ENCODE measurements at regions not wholly inside any gene's neighbourhood (a gene's known extent, or its start where the extent isn't known, plus 50 kb on each side); places are given as distances from the start of the nearest gene placed in this dataset.

GRCh38 chr5:120869831-120870230 lies 405.7 kb downstream of the PRR16 start:
- no peaks in the 10 kb centered on the region for H3K27me3 ChIP-seq (ENCODE audit: control insufficient read depth in 2 of 2, insufficient read depth in 2 of 2, low read length in 2 of 2)
- no peaks in the 10 kb centered on the region for H3K4me1 ChIP-seq (replicated peaks in 1 of 2; ENCODE audit: control insufficient read depth in 2 of 2, insufficient read depth in 2 of 2, low read length in 2 of 2)
- no peaks in the 10 kb centered on the region for H3K9me3 ChIP-seq (replicated peaks; ENCODE audit: control insufficient read depth, insufficient read depth, low read depth, low read length)
- DNase-seq (ENCODE audit: extremely low read depth in 1 of 4, low spot score in 3 of 4) (no peak), FAIRE-seq (no peak), ATAC-seq (no peak)
- H3K4me3 ChIP-seq: no peak overlapping the region
- 5% methylated on average over 1 of the region's 1 CpG for WGBS (ENCODE audit: insufficient coverage, low coverage, missing lambda C conversion rate)
- no TSS peak for BruUV-seq (replicated peaks)
- intact Hi-C loops (cut with micrococcal nuclease): no loop called here
- no peak overlapping the region for H3K27ac ChIP-seq (ENCODE audit: extremely low read depth, low read depth, low read length)
- H3K79me2 ChIP-seq (ENCODE audit: control insufficient read depth, insufficient read depth, low read length): no peaks in the 10 kb centered on the region
- no peak overlapping the region for H3K9ac ChIP-seq (ENCODE audit: insufficient read depth in 1 of 2, low read depth in 2 of 2, low read length in 2 of 2)
- no peaks in the 10 kb centered on the region for H3K36me3 ChIP-seq (ENCODE audit: control insufficient read depth, insufficient read depth, low read length)
- TF ChIP-seq ZBTB5 (IDR thresholded peaks at IDR 0.05) (no peak), DDX20 (tag; IDR thresholded peaks at IDR 0.05; ENCODE audit: low read depth) (no peak), GTF2B (IDR thresholded peaks at IDR 0.05; ENCODE audit: extremely low read depth, insufficient read length) (no peak), HNRNPL (IDR thresholded peaks at IDR 0.05; ENCODE audit: low read depth, low read length) (no peak), KDM4B (IDR thresholded peaks at IDR 0.05; ENCODE audit: borderline replicate concordance in 2 of 2, low read depth in 1 of 2) (no peak)
- ChIA-PET POLR2A (no interaction called here), CTCF (ENCODE audit: low intra/inter-chr PET ratio) (no interaction called here)
- no peak overlapping the region for H3K4me2 ChIP-seq (ENCODE audit: insufficient read depth, low read length)
- in situ Hi-C loops (cut with MboI): no loop called here
- no peaks in the 10 kb centered on the region for H3K9me1 ChIP-seq (ENCODE audit: control insufficient read depth, insufficient read depth, low read length)
- H4K20me1 ChIP-seq (replicated peaks; ENCODE audit: control insufficient read depth, insufficient read depth, low read length): no peaks in the 10 kb centered on the region
- no peak overlapping the region for H2AFZ ChIP-seq (ENCODE audit: low read depth, low read length)

Data from K562 (cell line).